Vagina (tissue), 2 donors: ENCODE measurements at regions not wholly inside any gene's neighbourhood (a gene's known extent, or its start where the extent isn't known, plus 50 kb on each side); places are given as distances from the start of the nearest gene placed in this dataset.

Experiments used
- DNase-seq, 2 donors: peaks; one replicate each; pipeline ENCODE4 v3.0.0-alpha.2; 2017; ENCODE audit errors: extremely low spot score in 2 of 2
- H3K27ac ChIP-seq: fragments of 200-600 bp; sonication (generic); one replicate; pipeline ENCODE4 v1.5.1; 2019
- H3K27me3 ChIP-seq: fragments of 200-600 bp; sonication (generic); one replicate; pipeline ENCODE4 v1.5.1; 2019
- H3K36me3 ChIP-seq, 2 donors: fragments of 200-600 bp; sonication (generic); one replicate each; pipeline ENCODE4 v1.5.1; 2017 to 2019
- H3K4me1 ChIP-seq: fragments of 200-600 bp; sonication (generic); one replicate; pipeline ENCODE4 v1.5.1; 2019
- H3K4me3 ChIP-seq, 2 donors: fragments of 200-600 bp; sonication (generic); 1 replicate in 1 of 2; 2 replicates in 1 of 2; pipeline ENCODE4 v1.5.1; 2016 to 2019
- H3K9me3 ChIP-seq: fragments of 200-600 bp; sonication (generic); one replicate; pipeline ENCODE4 v1.5.1; 2019
- CTCF ChIP-seq, 3 experiments: fragments of 450-650 bp in 2 of 3; fragments of 200-600 bp in 1 of 3; sonication (generic) in 1 of 3; IDR thresholded peaks; one replicate each; pipeline ENCODE4 v1.5.1; 2017 to 2019; ENCODE audit warnings: antibody characterized with exemption in 3 of 3, mild to moderate bottlenecking in 2 of 3, moderate library complexity in 2 of 3
- POLR2A ChIP-seq, 2 donors: fragments of 450-650 bp; IDR thresholded peaks; one replicate each; pipeline ENCODE4 v1.6.1; 2017; ENCODE audit warnings: antibody characterized with exemption in 2 of 2, mild to moderate bottlenecking in 2 of 2, moderate library complexity in 2 of 2
- POLR2AphosphoS5 ChIP-seq, 2 donors: sonication (generic); formaldehyde crosslinking; IDR thresholded peaks; one replicate each; pipeline ENCODE4 v1.9.0; 2017; ENCODE audit warnings: antibody characterized with exemption in 2 of 2, mild to moderate bottlenecking in 2 of 2, low read depth in 1 of 2; ENCODE audit not compliant: insufficient read depth in 1 of 2
- intact Hi-C: fragments of 100-400 bp; cut with DNase I; formaldehyde crosslinking; loops from one replicate; pipeline ENCODE4 v1.15.1; 2023

GRCh38 chr3:106748472-106749262 is 628.6 kb upstream of the CCDC54 start:
- Histone ChIP-seq H3K4me1 (peaks cover 18% of the 10 kb centered on the region), H3K27ac (no peak overlapping the region), H3K27me3 (no peaks in the 10 kb centered on the region), H3K4me3 (no peak overlapping the region), H3K9me3 (no peaks in the 10 kb centered on the region), H3K36me3 (no peaks in the 10 kb centered on the region)
- no peak for DNase-seq
- TF ChIP-seq POLR2AphosphoS5 (IDR thresholded peaks at IDR 0.05; ENCODE audit: insufficient read depth in 1 of 2, low read depth in 1 of 2) = no peak
- TF ChIP-seq POLR2A (IDR thresholded peaks at IDR 0.05) = no peak
- no peak for TF ChIP-seq CTCF (IDR thresholded peaks at IDR 0.05)
- intact Hi-C loops = no loop called here

- no peak overlapping the region for H3K27ac ChIP-seq
- TF ChIP-seq CTCF (IDR thresholded peaks at IDR 0.05) = no peak
- no peak for TF ChIP-seq POLR2A (IDR thresholded peaks at IDR 0.05)
- TF ChIP-seq POLR2AphosphoS5 (IDR thresholded peaks at IDR 0.05; ENCODE audit: insufficient read depth in 1 of 2, low read depth in 1 of 2) = no peak
- no peak for DNase-seq
- H3K36me3 ChIP-seq = no peaks in the 10 kb centered on the region
- H3K9me3 ChIP-seq = peaks cover under 1% of the 10 kb centered on the region
- H3K27me3 ChIP-seq = no peaks in the 10 kb centered on the region
- no peak overlapping the region for H3K4me3 ChIP-seq
- H3K4me1 ChIP-seq = peaks cover 15% of the 10 kb centered on the region
- intact Hi-C loops = no loop called here
Observed at GRCh38 chr3:106750092-106750491, 627.1 kb upstream of the CCDC54 start.

GRCh38 chr3:106755336-106755735 is 621.9 kb upstream of the CCDC54 start:
- Histone ChIP-seq H3K4me1 (no peaks in the 10 kb centered on the region), H3K9me3 (peaks cover 4% of the 10 kb centered on the region), H3K27me3 (no peaks in the 10 kb centered on the region), H3K4me3 (no peak overlapping the region), H3K27ac (no peak overlapping the region), H3K36me3 (no peaks in the 10 kb centered on the region)
- TF ChIP-seq CTCF (IDR thresholded peaks at IDR 0.05) = no peak
- TF ChIP-seq POLR2A (IDR thresholded peaks at IDR 0.05) = no peak
- TF ChIP-seq POLR2AphosphoS5 (IDR thresholded peaks at IDR 0.05; ENCODE audit: insufficient read depth in 1 of 2, low read depth in 1 of 2) = no peak
- DNase-seq = no peak
- intact Hi-C loops = no loop called here

GRCh38 chr3:106756901-106757300 is 620.3 kb upstream of the CCDC54 start:
- TF ChIP-seq POLR2AphosphoS5 (IDR thresholded peaks at IDR 0.05; ENCODE audit: insufficient read depth in 1 of 2, low read depth in 1 of 2) (no peak), POLR2A (IDR thresholded peaks at IDR 0.05) (no peak), CTCF (IDR thresholded peaks at IDR 0.05) (no peak)
- Histone ChIP-seq H3K36me3 (no peaks in the 10 kb centered on the region), H3K27ac (no peak overlapping the region), H3K4me3 (no peak overlapping the region), H3K9me3 (peaks cover 4% of the 10 kb centered on the region), H3K27me3 (no peaks in the 10 kb centered on the region), H3K4me1 (no peaks in the 10 kb centered on the region)
- DNase-seq = no peak
- intact Hi-C loops = no loop called here

- no peak overlapping the region for H3K4me3 ChIP-seq
- H3K27ac ChIP-seq = no peak overlapping the region
- no peaks in the 10 kb centered on the region for H3K27me3 ChIP-seq
- peaks cover 4% of the 10 kb centered on the region for H3K9me3 ChIP-seq
- intact Hi-C loops = no loop called here
- no peak for TF ChIP-seq POLR2AphosphoS5 (IDR thresholded peaks at IDR 0.05; ENCODE audit: insufficient read depth in 1 of 2, low read depth in 1 of 2)
- no peak for TF ChIP-seq POLR2A (IDR thresholded peaks at IDR 0.05)
- TF ChIP-seq CTCF (IDR thresholded peaks at IDR 0.05) = no peak
- H3K4me1 ChIP-seq = no peaks in the 10 kb centered on the region
- H3K36me3 ChIP-seq = no peaks in the 10 kb centered on the region
- no peak for DNase-seq
Observed at GRCh38 chr3:106758459-106758858, 618.8 kb upstream of the CCDC54 start.
